ENCODE measurements at regions not wholly inside any gene's neighbourhood (a gene's known extent, or its start where the extent isn't known, plus 50 kb on each side); places are given as distances from the start of the nearest gene placed in this dataset.

- no peak for TF ChIP-seq CTCF (IDR thresholded peaks at IDR 0.05)
- TF ChIP-seq ZFX (IDR thresholded peaks at IDR 0.05; ENCODE audit: borderline replicate concordance), result no peak
Observed at GRCh38 chr15:99906793-99907192, 173.6 kb upstream of the LYSMD4 start.
